HEK293T (cell line): ENCODE measurements at regions not wholly inside any gene's neighbourhood (a gene's known extent, or its start where the extent isn't known, plus 50 kb on each side); places are given as distances from the start of the nearest gene placed in this dataset.
A peak's percentile ranks its signal among the peaks of the same experiment; 100 is the strongest.

Source experiments
- CTCF ChIA-PET: fragments of 350-600 bp; formaldehyde crosslinking; extraction: SDS; loops from one replicate; lab custom pipeline; 2021; ENCODE audit warnings: antibody characterized with exemption, inconsistent platforms; lab: Yijun Ruan, JAX
- POLR2A ChIA-PET: fragments of 350-600 bp; formaldehyde crosslinking; extraction: SDS; loops from one replicate; lab custom pipeline; 2020; ENCODE audit warnings: antibody characterized with exemption, inconsistent platforms; lab: Yijun Ruan, JAX
- DNase-seq: peaks from one replicate; pipeline ENCODE4 v3.0.0; 2012; ENCODE audit warnings: mixed read lengths; ENCODE audit errors: extremely low spot score
- ARNT ChIP-seq: fragments of 450-650 bp; IDR thresholded peaks from 2 replicates; pipeline ENCODE4 v1.6.1; 2017; ENCODE audit warnings: mild to moderate bottlenecking
- BHLHE40 ChIP-seq: fragments of 450-650 bp; IDR thresholded peaks from 2 replicates; pipeline ENCODE4 v1.6.1; 2016; ENCODE audit warnings: mild to moderate bottlenecking, moderate library complexity, borderline replicate concordance
- CTBP1 ChIP-seq: fragments of 450-650 bp; IDR thresholded peaks from 2 replicates; pipeline ENCODE4 v1.6.1; 2016; ENCODE audit warnings: borderline replicate concordance
- ELF4 ChIP-seq: fragments of 450-650 bp; IDR thresholded peaks from 2 replicates; pipeline ENCODE4 v1.6.1; 2017; ENCODE audit warnings: antibody characterized with exemption
- FOXA1 ChIP-seq: fragments of 450-650 bp; IDR thresholded peaks from 2 replicates; pipeline ENCODE4 v1.6.1; 2016; ENCODE audit warnings: mild to moderate bottlenecking
- FOXK2 ChIP-seq: fragments of 450-650 bp; IDR thresholded peaks from 2 replicates; pipeline ENCODE4 v1.6.1; 2016; ENCODE audit warnings: mild to moderate bottlenecking
- FOXM1 ChIP-seq: fragments of 450-650 bp; IDR thresholded peaks from 2 replicates; pipeline ENCODE4 v1.6.1; 2017; ENCODE audit warnings: mild to moderate bottlenecking, borderline replicate concordance
- HDGF ChIP-seq: fragments of 450-650 bp; IDR thresholded peaks from 2 replicates; pipeline ENCODE4 v1.6.1; 2017; ENCODE audit warnings: antibody characterized with exemption, borderline replicate concordance
- L3MBTL2 ChIP-seq: fragments of 450-650 bp; conservative IDR thresholded peaks from 2 replicates; pipeline ENCODE4 v1.6.1; 2016; ENCODE audit warnings: mild to moderate bottlenecking
- LEF1 ChIP-seq: fragments of 450-650 bp; IDR thresholded peaks from 2 replicates; pipeline ENCODE4 v1.6.1; 2017; ENCODE audit warnings: mild to moderate bottlenecking, borderline replicate concordance
- NFRKB ChIP-seq: fragments of 450-650 bp; IDR thresholded peaks from 2 replicates; pipeline ENCODE4 v1.6.1; 2016; ENCODE audit warnings: mild to moderate bottlenecking, moderate library complexity
- PKNOX1 ChIP-seq: fragments of 450-650 bp; IDR thresholded peaks from 2 replicates; pipeline ENCODE4 v1.6.1; 2016
- SP1 ChIP-seq: fragments of 450-650 bp; IDR thresholded peaks from 2 replicates; pipeline ENCODE4 v1.6.1; 2017
- SUZ12 ChIP-seq: fragments of 450-650 bp; IDR thresholded peaks from 2 replicates; pipeline ENCODE4 v1.6.1; 2016; ENCODE audit warnings: mild to moderate bottlenecking
- TARDBP ChIP-seq: fragments of 450-650 bp; IDR thresholded peaks from 2 replicates; pipeline ENCODE4 v1.6.1; 2016
- ZNF384 ChIP-seq: fragments of 450-650 bp; IDR thresholded peaks from 2 replicates; pipeline ENCODE4 v1.6.1; 2016

- ChIA-PET CTCF (no interaction called here), POLR2A (no interaction called here)
- no peak for TF ChIP-seq ELF4
- peak; percentile 65 for TF ChIP-seq PKNOX1
- DNase-seq = no peak
Measured at GRCh38 chr3:124588036-124588435, 142.2 kb upstream of the UMPS start.

GRCh38 chr3:124588794-124589193, 141.5 kb upstream of the UMPS start:
- CTCF ChIA-PET = interaction anchor here (0.7 kb wide), 1 partner anchor 121 kb away, joined by 3 read pairs; no protein-coding TSS in a partner anchor
- POLR2A ChIA-PET = no interaction called here
- TF ChIP-seq FOXK2 (no peak), LEF1 (no peak), TARDBP (no peak), L3MBTL2 (no peak), NFRKB (no peak), FOXM1 (no peak), ELF4 (no peak), CTBP1 (no peak), SUZ12 (no peak), FOXA1 (no peak), SP1 (no peak), PKNOX1 (no peak), ZNF384 (no peak), BHLHE40 (no peak), HDGF (no peak), ARNT (no peak)
- no peak for DNase-seq

- ChIA-PET POLR2A (no interaction called here), CTCF (no interaction called here)
- TF ChIP-seq HDGF = no peak
- no peak for TF ChIP-seq CTBP1
- no peak for TF ChIP-seq ZNF384
- no peak for TF ChIP-seq PKNOX1
- TF ChIP-seq SP1 = no peak
- no peak for TF ChIP-seq FOXM1
- TF ChIP-seq TARDBP = no peak
- TF ChIP-seq ELF4 = no peak
- TF ChIP-seq SUZ12 = no peak
- TF ChIP-seq FOXA1 = no peak
- TF ChIP-seq FOXK2 = no peak
- no peak for TF ChIP-seq L3MBTL2
- TF ChIP-seq LEF1 = no peak
- no peak for TF ChIP-seq NFRKB
- TF ChIP-seq BHLHE40 = no peak
- no peak for TF ChIP-seq ARNT
- DNase-seq = no peak
Measured at GRCh38 chr3:124591699-124592098, 138.6 kb upstream of the UMPS start.

- ChIA-PET POLR2A (no interaction called here), CTCF (no interaction called here)
- no peak for DNase-seq
Measured at GRCh38 chr3:124592658-124593441, 137.4 kb upstream of the UMPS start.

GRCh38 chr3:124593442-124593829, 136.8 kb upstream of the UMPS start:
- CTCF ChIA-PET = no interaction called here
- DNase-seq = no peak
- POLR2A ChIA-PET = no interaction called here
- no peak for TF ChIP-seq FOXM1
- no peak for TF ChIP-seq SUZ12
- no peak for TF ChIP-seq TARDBP
- TF ChIP-seq FOXA1 = no peak
- no peak for TF ChIP-seq SP1
- TF ChIP-seq FOXK2 = no peak
- TF ChIP-seq PKNOX1 = no peak
- TF ChIP-seq CTBP1 = no peak
- TF ChIP-seq HDGF = no peak
- no peak for TF ChIP-seq ARNT
- no peak for TF ChIP-seq ELF4
- TF ChIP-seq LEF1 = no peak
- TF ChIP-seq L3MBTL2 = no peak
- no peak for TF ChIP-seq BHLHE40
- TF ChIP-seq NFRKB = no peak
- TF ChIP-seq ZNF384 = no peak

More at GRCh38 chr3:124592658-124593441, 137.4 kb upstream of the UMPS start:
- no peak for TF ChIP-seq FOXA1
- no peak for TF ChIP-seq NFRKB
- TF ChIP-seq CTBP1 = no peak
- TF ChIP-seq ZNF384 = no peak
- TF ChIP-seq TARDBP = no peak
- TF ChIP-seq L3MBTL2 = no peak
- no peak for TF ChIP-seq LEF1
- no peak for TF ChIP-seq ELF4
- no peak for TF ChIP-seq BHLHE40
- TF ChIP-seq HDGF = no peak
- no peak for TF ChIP-seq SUZ12
- TF ChIP-seq ARNT = no peak
- no peak for TF ChIP-seq SP1
